Femur (tissue), 1 donor: ENCODE measurements at regions not wholly inside any gene's neighbourhood (a gene's known extent, or its start where the extent isn't known, plus 50 kb on each side); places are given as distances from the start of the nearest gene placed in this dataset.
"Not testable (repeated sequence)": the region's sequence is repeated elsewhere in the genome, so short reads cannot be mapped to it uniquely, and the experiment has no call there.

ENCODE experiments used
- DNase-seq: peaks from one replicate; pipeline ENCODE4 v3.0.0-alpha.2; 2017

- DNase-seq = peak; percentile 53
Measured at GRCh38 chr7:119175911-119176627, 951.6 kb downstream of the ANKRD7 start.

- no peak for DNase-seq
Measured at GRCh38 chr7:119177863-119178262, 953.4 kb downstream of the ANKRD7 start.

DNA sequence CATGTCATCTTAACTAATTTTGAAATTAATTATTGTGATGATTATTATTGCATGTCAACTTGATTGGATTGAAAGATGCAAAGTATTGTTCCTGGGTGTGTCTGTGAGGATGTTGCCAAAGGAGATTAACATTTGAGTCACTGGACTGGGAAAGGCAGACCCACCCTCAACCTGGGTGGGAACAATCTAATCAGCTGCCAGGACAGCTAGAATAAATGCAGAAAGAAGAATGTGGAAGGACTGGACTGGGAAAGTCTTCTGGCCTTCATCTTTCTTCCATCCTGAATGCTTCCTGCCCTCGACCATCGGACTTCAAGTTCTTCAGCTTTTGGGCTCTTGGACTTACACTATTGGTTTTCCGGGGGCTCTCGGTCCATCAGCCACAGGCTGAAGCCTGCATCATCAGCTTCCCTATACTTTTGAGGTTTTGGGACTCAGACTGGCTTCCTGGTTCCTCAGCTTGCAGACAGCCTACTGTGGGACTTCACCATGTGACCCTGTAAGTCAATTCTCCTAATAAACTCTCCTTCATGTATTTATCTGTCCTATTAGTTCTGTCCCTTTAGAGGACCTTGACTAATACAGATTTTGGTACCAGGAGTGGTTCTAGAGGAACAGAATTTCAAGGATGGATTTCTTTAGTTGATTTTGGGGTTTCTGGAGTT lies 959.8 kb downstream of the ANKRD7 start:
- DNase-seq = no peak

DNA sequence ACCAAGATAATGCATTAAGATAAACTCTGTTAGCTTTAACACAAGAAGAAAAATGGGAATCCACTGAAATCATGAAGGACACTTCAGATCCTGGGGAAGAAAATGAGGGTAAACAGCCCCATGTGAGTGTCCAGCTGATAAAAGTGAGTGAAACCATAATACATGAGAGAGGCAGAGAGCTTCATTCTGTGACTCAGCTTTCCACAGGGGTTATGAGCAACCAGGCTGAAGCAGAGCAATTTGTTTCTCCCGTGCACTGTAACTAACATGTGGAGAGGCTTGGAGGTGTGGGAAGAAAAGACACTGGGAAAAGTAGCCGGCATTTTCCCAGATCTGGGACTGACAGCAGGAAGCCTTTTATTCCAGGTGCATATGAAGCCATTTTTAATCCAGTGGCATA lies 971.7 kb downstream of the ANKRD7 start:
- DNase-seq = no peak

- no peak for DNase-seq
Measured at GRCh38 chr7:119197172-119197876, 972.8 kb downstream of the ANKRD7 start.

DNA sequence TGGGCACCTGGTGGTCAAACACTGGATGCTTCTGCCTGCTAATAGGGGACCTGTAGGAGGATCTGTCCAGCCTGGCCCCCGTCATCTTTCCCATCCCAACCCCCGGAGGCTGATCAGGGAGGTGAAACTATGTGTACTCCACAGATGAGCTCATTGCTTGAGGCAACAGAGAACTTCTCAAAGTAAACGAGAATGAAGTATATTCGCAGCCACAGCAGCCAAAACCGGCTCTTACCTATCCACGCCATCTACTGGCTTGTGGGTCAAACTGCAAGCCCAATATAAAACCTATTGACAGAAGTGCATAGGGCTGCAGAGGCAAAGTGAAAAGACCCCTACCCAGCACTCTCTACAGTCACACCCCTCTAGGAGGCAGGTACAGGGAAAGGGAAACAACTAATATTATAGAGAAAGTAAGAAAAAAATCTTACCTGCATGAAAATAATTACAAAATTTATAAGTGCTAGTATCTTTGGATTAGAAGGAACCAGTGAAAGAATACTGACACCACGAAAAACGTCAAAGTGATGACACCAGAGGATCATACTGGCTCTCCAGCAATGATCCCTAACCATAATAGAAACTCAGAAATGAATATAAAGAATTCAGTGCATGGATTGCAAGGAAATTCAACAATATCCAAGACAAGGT lies 973.5 kb downstream of the ANKRD7 start:
- peak; percentile 28 for DNase-seq

DNA sequence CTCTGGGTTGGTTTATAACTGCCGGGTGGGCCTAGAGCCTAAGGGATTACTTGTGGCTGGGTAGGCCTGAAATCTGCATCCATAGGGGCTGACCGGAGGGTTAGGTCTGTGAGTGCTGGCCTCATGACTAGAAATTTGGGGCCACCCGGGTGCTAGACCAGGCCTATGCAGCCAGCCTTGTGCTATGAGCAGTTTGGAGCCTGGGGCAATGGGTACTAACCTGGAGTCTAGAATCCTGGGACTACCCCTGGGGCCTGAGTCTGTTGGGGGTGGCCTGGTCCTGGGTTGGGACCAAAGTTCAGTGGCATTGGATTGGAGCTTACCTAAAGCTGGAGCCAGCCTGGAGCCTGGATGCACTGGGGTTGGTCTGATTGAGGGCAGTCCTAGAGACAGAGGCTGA lies 995.2 kb downstream of the ANKRD7 start:
- no peak for DNase-seq

DNA sequence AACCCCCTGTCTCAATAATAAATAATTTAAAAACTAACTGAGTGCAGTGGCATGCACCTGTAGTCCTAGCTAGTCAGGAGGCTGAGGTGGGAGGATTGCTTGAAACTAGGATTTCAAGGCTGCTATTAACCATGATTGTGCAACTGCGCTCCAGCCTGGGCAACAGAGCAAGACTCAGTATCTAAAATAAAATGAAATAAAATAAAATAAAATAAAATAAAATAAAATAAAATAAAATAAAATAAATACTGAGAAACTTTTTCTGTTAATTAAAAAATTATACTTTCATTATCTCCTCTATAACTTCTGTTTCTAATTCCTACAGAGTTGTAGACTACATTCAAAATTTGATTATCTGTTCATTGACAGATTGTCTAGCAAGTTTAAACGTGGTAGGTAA lies 999.4 kb downstream of the ANKRD7 start:
- DNase-seq = no peak

GRCh38 chr7:119228482-119228881 lies 1004.0 kb downstream of the ANKRD7 start:
- DNase-seq = no peak

GRCh38 chr7:119232091-119232490 lies 1007.6 kb downstream of the ANKRD7 start:
- DNase-seq = no peak

DNA sequence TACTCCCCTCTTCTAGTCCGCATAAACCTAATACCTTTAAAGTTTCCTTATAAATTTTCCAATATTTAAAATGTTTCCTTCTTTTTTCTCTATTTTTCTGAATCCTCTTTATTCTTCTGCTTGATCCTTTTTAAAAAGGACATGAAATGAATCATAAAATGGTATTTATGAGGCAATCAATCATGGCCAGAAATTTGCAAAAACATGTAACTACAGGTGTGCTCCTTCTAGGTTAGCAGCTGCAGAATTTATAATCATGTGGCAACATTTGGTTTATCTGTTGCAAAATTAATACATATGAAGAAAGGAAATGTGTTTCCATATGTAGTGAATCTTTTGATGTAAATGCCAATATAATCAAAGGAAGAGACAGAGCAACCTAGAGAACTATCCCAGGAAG lies 1008.5 kb downstream of the ANKRD7 start:
- DNase-seq = no peak

- DNase-seq = no peak
Measured at GRCh38 chr7:119252962-119253361, 1020.0 kb upstream of the KCND2 start.

GRCh38 chr7:119254742-119255141 lies 1018.2 kb upstream of the KCND2 start:
- DNase-seq = no peak

DNA sequence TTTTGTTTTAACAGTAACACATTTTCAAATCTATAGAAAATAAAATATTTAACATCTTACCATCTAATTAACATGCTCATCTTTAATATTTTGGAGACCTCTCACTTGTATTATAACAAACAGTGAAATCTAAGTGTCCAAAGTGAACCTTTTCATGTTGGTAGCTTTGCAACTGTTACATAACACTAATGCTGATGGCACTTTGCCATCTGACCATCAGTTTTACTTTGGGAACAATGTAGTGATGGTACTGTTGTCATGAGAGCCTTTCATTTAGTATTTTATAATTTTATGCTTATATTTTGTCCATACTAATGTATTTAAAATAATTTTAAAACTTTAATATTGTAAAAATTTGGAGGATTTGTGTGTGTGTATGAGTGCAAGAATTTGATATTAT lies 1017.0 kb upstream of the KCND2 start:
- no peak for DNase-seq

DNA sequence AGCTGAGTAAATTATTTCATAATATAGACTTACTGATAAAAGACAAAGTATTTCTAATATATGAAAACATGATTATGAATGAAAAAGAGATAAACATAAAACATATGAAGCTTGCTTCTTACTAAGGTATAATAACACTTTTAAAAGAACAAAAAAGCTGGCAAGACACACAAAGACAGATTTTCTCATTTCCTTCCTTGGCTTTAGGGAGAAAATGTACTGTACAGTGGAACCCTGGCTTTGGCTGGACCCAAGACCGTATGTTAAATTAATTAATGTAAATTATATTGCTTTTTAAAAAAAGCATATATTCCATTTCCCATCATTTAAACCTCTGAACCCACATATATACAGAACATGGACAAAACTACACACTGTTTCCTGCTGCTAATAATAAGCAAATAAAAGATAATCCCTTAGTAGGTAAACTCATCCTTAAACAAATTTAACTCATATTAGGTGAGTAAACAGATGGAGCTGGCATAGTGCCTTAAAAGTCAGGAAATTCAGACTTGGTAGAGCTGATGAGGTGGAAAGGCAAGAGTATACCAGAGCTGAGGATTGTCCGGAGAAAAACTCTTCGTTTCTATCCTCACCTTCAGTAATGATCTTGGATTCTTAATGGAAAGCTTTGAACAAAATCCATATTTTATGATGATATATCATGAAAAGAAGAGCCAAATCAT lies 1016.4 kb upstream of the KCND2 start:
- DNase-seq = no peak

DNA sequence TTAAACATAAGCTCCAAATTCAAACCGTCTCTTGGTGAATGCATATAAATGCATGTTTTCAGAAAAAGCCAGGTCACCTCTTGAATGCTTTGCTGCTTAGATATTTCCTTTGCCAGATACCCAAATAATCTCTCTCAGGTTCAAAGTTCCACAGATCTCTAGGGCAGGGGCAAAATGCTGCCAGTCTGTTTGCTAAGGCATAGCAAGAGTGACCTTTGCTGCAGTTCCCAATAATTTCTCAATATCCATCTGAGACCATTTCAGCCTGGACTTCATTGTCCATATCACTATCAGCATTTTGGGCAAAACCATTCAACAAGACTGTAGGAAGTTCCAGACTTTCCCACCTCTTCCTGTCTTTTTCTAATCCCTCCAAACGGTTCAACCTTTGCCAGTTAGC lies 1006.2 kb upstream of the KCND2 start:
- not testable (repeated sequence) for DNase-seq

- DNase-seq = peak; percentile 35
Measured at GRCh38 chr7:119270045-119270464, 1002.9 kb upstream of the KCND2 start.

DNA sequence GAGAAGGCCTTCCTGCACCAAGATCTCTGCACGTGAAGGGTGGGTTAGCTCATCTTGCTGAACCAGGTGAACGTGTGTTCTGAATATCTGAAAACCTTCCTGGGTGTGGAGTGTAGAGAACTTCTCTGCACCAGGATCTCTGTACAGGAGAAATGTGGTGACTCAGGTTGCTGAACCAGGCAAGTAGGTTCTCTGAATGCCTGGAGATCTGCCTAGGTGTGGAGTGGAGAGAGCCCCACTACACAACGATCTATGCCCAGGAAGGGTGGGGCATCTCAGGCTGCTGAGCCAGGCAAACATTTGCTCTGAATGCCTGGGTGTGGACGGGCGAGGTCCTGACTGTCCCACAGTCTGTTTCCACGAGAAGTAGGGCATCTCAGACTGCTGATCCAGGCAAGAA lies 1002.3 kb upstream of the KCND2 start:
- no peak for DNase-seq

DNA sequence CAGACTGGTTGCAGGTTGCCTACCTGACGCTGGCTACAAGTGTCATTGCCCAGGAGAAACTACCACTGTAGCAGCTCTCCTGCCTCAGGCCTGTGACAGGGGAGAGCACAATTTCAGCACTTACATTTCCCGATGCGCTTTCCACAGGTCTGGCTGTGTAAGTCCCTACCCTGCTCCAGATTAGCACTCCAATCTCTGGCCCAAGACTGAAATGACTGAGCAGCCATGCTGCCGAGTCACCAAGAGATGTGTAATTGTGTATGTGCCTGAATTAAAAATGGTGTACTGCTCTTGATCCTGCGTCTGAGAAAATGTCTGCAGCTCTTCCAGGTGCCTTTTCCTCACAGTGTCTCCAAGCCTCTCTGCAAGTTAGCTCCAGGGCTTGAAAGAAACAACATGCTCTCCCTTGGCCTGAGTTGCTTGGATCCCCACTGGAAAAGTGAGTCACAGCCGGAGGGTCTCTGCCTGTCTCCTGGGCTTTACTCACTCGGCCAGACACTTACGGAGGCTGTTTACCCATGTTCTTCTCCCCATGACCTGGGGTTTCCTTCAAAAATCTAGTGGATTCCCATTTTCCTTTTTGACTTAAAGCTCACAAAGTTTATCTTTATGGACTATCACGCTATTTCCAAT lies 1001.7 kb upstream of the KCND2 start:
- DNase-seq = no peak

DNA sequence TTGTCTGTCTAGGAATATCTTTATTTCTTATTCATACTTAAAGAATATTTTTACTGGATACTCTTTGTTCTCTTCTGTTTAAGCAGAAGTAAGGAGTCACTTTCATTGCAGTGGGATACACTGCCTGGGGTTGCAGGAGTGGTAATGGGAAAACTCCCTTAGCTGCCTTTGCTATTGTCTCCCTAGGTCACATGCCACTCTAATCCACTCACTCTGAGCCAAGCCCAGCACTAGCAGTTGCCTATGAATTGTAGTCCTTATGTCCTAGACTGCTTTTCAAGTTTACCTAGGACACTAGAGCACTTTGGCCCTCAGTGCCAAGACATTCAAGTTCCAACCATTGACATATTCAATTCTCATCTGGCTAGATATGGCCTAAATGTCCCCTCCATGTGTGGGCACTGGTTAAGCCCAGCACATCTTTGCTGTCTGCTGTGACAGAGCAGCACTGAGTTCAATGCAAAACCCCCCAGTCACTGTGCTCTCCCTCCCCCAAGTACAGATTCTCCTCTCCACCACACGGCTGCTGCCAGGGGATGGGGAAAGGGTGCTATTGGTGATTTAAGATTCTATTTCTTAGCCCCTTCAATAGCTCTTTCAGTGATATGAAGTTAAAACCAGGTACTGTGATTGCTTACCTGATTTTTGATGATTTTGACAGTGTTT lies 991.7 kb upstream of the KCND2 start:
- DNase-seq = no peak

DNA sequence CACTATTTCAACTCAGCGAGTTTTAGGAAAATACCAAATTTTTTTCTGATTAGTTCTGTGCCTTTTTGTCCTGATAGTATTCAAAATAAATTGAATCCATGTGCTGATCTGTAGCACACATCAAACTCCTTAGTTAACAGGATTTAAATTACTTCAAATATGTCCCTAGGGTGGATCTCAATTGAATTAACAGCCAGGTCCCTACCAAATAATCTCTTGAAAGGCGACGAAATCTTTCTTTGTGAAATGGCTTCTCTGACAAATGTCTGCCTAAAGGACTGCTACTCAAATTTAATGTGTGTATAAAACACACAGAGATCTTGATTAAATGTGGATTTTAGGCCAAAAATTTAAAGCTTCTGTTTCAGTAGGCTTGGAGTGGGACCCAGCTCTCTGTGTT lies 989.6 kb upstream of the KCND2 start:
- no peak for DNase-seq

GRCh38 chr7:119288416-119288815 lies 984.6 kb upstream of the KCND2 start:
- DNase-seq = no peak
